ENCODE measurements at regions not wholly inside any gene's neighbourhood (a gene's known extent, or its start where the extent isn't known, plus 50 kb on each side); places are given as distances from the start of the nearest gene placed in this dataset.

DNA sequence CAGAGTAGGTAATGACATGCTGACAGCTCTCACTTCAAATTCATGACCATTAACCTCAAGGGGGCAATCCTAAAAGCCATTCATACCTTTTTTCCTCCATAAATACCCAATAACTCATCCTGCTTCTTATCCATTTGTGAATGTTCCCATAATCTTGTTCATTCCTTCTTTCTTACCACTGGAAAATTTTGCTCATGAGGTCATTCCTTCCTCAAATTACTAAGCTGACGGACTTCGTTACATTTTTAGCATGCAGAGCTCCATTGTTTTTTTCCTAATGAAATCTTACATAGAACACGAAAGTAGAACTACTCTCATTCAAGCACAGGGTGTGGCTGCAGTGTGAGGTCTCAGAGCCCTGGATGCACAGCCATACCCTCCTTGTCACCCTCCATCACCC lies 276.5 kb upstream of the DPYD start:
- Mint-ChIP-seq H3K27ac (no peak overlapping the region), H3K4me3 (no peak overlapping the region), H3K9me3 (no peaks in the 10 kb centered on the region), H3K4me1 (ENCODE audit: low read depth) (no peaks in the 10 kb centered on the region), H3K27me3 (no peaks in the 10 kb centered on the region), H3K36me3 (ENCODE audit: low read depth) (no peaks in the 10 kb centered on the region)

DNA sequence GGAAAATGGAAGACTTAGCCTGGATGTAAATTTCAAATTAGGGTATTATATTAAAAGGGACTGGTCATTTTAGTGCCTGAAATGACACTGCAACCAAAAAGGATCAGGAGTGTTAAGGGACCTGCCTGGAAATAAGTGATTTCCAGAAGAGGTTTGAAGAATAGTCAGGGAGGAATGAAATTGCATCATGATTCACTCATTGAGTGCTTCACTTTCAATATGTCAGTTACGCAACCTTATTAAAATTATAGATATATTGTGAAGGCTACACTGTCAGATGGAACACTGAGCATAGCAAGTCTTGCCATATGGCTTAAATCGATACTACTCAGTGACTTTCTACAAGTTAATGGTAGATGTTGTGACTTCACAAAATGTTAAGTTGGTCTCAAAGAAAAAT lies 275.2 kb upstream of the DPYD start:
- H3K4me3 Mint-ChIP-seq, result no peak overlapping the region
- H3K4me1 Mint-ChIP-seq (ENCODE audit: low read depth), result no peaks in the 10 kb centered on the region
- H3K36me3 Mint-ChIP-seq (ENCODE audit: low read depth), result no peaks in the 10 kb centered on the region
- no peak overlapping the region for H3K27ac Mint-ChIP-seq
- H3K9me3 Mint-ChIP-seq, result no peaks in the 10 kb centered on the region
- H3K27me3 Mint-ChIP-seq, result no peaks in the 10 kb centered on the region

DNA sequence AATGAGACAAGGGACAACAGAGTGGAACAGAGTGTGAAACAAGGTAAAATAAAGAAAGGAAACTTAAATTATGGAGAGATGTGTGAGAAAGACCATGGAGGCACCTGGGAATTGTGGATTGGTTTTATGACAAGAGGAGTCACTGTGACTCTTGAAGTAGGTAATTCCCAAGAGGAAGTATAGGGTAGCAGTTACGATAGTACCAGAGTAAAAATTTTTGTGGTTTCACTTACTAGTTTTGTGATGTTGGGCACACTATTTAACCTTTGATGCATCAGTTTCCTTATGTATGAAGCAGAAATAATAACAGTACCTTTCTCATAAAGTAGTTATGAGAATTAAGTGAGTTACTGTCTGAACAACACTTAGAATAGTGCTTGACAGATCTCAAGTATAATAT lies 267.9 kb upstream of the DPYD start:
- Mint-ChIP-seq H3K27ac (no peak overlapping the region), H3K4me3 (no peak overlapping the region), H3K36me3 (ENCODE audit: low read depth) (no peaks in the 10 kb centered on the region), H3K27me3 (no peaks in the 10 kb centered on the region), H3K9me3 (no peaks in the 10 kb centered on the region), H3K4me1 (ENCODE audit: low read depth) (no peaks in the 10 kb centered on the region)

DNA sequence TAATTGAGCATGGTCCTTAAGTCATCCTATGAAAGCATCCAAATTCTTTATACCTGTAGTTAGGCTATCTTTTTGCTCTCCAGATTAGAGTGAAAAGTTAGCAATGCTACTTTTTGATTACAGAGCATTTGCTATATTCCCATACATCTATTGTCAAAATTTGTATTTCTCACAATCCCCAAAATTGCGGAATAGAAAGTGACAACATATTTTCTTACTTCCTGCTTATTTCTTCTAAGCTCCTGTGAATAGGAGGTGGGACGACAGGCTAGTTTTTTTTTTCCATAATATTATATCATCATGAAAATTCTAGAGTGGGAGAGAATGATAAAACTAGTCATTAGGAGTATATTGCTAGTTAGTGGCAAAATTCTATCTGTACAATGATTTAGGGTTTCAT lies 264.0 kb upstream of the DPYD start:
- Mint-ChIP-seq H3K9me3 (no peaks in the 10 kb centered on the region), H3K4me3 (no peak overlapping the region), H3K36me3 (ENCODE audit: low read depth) (no peaks in the 10 kb centered on the region), H3K4me1 (ENCODE audit: low read depth) (no peaks in the 10 kb centered on the region), H3K27ac (no peak overlapping the region), H3K27me3 (no peaks in the 10 kb centered on the region)

DNA sequence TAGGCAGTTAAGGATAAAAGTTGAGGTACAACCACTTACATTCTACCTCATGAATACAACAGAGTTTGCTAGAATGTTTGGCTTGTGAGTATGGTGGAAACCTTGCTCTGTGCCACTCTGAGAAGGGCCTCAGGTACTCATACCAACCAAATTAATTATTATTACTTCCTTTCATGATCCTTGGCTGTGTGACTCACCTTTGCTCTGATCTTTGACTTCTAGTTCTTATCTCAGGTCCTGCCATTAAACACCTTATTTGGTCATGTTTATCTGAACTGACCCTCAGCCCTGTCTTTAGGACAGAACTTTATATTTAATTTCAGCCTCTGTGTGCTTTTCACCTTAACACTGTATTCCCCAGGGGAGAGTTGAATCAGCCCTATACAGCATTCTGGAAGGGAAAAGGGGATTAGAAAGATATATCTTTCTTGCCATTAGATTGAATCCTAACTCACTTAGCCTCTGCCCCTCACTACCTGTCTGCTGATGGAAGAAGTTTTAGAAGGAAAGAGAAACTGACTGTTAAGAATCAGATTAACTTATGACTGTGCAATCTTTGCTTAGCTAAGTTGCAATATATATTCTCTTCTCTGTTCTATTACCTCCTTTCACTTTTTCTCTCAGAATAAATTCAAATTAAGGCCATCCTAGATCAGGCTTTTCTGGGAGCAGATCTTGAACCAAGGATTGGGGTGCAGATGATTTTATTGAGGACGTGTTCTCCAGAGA lies 260.4 kb upstream of the DPYD start:
- no peaks in the 10 kb centered on the region for H3K9me3 Mint-ChIP-seq
- no peaks in the 10 kb centered on the region for H3K27me3 Mint-ChIP-seq
- H3K4me3 Mint-ChIP-seq, result no peak overlapping the region
- H3K36me3 Mint-ChIP-seq (ENCODE audit: low read depth), result no peaks in the 10 kb centered on the region
- no peaks in the 10 kb centered on the region for H3K4me1 Mint-ChIP-seq (ENCODE audit: low read depth)
- no peak overlapping the region for H3K27ac Mint-ChIP-seq

DNA sequence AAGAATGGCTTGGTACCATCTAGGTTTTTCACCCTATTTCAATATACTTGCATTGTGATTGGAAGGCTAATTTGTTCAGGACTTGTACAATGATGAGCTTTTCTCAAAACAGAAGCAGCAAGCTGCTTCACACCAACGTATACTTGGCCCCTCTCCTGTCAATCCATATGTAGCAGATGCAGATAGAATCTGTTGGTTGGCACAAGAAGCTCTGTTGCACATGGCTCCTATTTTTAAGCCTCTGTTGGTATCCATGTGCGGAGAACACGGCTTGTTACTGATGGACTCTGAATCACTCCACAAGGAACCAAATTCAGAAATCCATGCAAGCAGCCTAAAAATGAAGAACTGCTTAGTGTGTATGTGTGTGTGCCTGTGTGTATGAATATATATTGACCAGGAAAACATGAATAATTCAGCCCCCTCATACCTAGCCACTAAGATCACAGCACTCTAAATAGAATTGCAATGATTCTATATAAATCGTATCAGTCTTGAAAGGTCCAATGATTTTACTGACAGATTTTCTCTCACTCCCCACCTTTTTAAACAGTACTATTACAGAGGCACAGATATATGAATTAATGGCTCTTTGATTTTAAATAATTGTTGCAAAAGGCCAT lies 258.4 kb upstream of the DPYD start:
- no peaks in the 10 kb centered on the region for H3K4me1 Mint-ChIP-seq (ENCODE audit: low read depth)
- no peaks in the 10 kb centered on the region for H3K27me3 Mint-ChIP-seq
- H3K4me3 Mint-ChIP-seq, result no peak overlapping the region
- H3K27ac Mint-ChIP-seq, result no peak overlapping the region
- no peaks in the 10 kb centered on the region for H3K9me3 Mint-ChIP-seq
- no peaks in the 10 kb centered on the region for H3K36me3 Mint-ChIP-seq (ENCODE audit: low read depth)

DNA sequence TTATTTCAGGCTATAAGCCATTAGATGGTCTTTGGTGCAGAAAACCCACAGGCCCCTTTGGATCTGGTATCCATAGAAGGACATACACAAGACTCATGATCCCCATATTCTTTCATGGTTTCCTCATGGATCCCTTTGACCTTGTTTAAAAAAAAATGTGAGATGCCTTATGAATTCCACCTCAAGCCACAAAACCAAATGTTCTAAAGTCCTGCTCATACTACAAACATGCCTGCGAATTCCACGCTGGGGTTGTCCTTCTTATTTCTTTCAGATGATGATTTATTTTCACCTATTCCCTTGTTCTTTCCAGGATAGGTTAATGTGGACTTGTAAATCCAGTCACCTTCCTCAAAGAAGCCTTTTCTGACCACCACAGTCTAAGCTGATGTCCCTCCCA lies 256.9 kb upstream of the DPYD start:
- Mint-ChIP-seq H3K9me3 (no peaks in the 10 kb centered on the region), H3K4me1 (ENCODE audit: low read depth) (no peaks in the 10 kb centered on the region), H3K27me3 (no peaks in the 10 kb centered on the region), H3K36me3 (ENCODE audit: low read depth) (no peaks in the 10 kb centered on the region), H3K4me3 (no peak overlapping the region), H3K27ac (no peak overlapping the region)

DNA sequence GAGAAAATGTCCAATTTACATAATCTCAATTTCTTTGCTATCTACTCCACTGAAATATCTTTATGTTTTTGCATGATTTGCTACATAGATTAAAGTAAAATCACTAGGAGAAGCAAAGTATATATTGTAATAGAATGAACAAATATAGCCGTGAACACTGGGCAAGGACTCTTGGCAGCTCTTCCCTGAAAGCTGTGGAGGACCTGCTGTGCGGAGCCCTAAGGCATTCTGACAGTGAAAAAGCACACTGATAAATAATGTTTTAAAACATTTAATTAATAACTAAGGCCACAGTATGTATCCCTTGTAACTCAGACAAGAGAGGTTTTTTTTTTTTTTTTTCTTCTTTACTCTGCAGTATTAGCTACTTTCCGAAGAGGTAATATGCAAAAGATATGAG lies 256.1 kb upstream of the DPYD start:
- no peak overlapping the region for H3K4me3 Mint-ChIP-seq
- H3K36me3 Mint-ChIP-seq (ENCODE audit: low read depth), result no peaks in the 10 kb centered on the region
- H3K27me3 Mint-ChIP-seq, result no peaks in the 10 kb centered on the region
- no peak overlapping the region for H3K27ac Mint-ChIP-seq
- no peaks in the 10 kb centered on the region for H3K4me1 Mint-ChIP-seq (ENCODE audit: low read depth)
- H3K9me3 Mint-ChIP-seq, result no peaks in the 10 kb centered on the region

DNA sequence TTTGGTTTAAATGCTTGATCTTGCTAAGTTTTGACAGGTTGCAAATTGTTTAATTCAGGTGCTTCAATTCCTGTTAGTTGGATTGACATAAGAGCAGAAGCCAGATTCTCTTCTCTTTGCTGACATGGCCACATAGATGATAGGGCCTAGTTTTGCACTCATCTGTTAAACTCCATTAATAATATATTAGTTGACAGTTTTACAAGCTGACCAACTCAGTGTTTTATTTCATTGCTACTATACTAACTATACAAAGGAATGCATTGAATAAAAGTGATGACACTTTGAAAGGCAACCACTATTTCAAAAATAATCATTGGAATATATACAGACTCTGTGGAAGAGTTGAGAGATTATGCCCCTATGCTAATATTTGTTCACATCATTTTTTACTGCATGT lies 255.6 kb upstream of the DPYD start:
- no peaks in the 10 kb centered on the region for H3K36me3 Mint-ChIP-seq (ENCODE audit: low read depth)
- no peaks in the 10 kb centered on the region for H3K27me3 Mint-ChIP-seq
- no peak overlapping the region for H3K4me3 Mint-ChIP-seq
- no peak overlapping the region for H3K27ac Mint-ChIP-seq
- no peaks in the 10 kb centered on the region for H3K4me1 Mint-ChIP-seq (ENCODE audit: low read depth)
- no peaks in the 10 kb centered on the region for H3K9me3 Mint-ChIP-seq

DNA sequence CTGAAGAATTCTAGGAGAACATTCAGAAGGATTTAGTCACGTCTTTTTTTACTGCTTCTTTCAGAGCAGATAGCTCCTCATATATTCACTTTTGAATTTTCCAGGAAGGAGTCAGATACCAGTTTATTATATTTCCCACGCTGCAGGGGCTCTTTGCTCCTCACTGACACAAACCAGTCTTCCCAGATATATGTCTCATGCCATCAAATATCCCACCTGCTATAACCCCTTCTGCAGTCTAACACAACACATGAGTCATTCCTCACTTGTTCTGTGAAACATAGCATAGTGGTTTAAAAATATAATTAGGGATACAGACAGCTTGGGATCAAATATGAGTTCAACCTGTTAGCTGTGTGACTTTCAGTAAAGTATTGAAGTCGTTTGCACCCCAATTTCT lies 251.7 kb upstream of the DPYD start:
- Mint-ChIP-seq H3K4me3 (no peak overlapping the region), H3K36me3 (ENCODE audit: low read depth) (no peaks in the 10 kb centered on the region), H3K4me1 (ENCODE audit: low read depth) (no peaks in the 10 kb centered on the region), H3K9me3 (no peaks in the 10 kb centered on the region), H3K27me3 (no peaks in the 10 kb centered on the region), H3K27ac (no peak overlapping the region)

DNA sequence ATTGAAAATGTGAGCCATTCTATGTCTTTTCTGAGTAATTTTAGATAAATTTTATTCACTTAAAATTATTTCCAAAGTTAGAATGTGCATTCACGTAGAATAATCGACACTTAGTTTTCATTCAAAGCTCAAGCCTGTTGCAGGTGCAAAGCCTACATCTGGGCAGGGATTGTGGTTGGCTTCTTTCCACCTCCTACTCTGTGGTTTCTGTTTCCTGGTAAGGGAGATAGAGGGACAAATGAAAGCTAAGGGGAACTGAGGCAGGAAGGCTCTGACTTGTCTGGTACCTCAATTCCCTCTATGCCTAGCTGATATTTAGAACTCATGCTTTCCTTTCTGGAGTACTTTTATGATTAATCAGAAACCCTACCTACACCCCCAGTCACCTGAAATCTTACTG lies 251.2 kb upstream of the DPYD start:
- Mint-ChIP-seq H3K9me3 (no peaks in the 10 kb centered on the region), H3K4me1 (ENCODE audit: low read depth) (no peaks in the 10 kb centered on the region), H3K27ac (no peak overlapping the region), H3K36me3 (ENCODE audit: low read depth) (no peaks in the 10 kb centered on the region), H3K4me3 (no peak overlapping the region), H3K27me3 (no peaks in the 10 kb centered on the region)

DNA sequence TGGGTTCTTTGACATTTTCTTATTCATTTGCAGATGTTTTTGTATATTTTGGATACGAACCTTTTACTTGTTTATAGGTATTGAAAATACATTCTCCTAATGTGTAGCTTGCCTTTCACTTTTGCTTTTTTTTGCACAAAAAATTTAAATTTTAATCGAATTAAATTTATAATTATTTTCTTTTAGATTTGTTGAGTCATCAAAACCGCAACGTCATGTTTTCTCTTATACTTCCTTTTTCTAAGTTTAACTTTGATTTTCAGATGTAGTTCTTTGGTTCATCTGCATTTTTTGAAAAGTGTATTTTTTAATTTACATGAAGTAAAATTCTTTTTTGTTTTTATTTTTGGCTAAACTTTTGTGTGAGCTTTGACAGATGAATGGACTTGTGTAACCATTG lies 243.7 kb upstream of the DPYD start:
- no peaks in the 10 kb centered on the region for H3K4me1 Mint-ChIP-seq (ENCODE audit: low read depth)
- H3K9me3 Mint-ChIP-seq, result no peaks in the 10 kb centered on the region
- no peaks in the 10 kb centered on the region for H3K27me3 Mint-ChIP-seq
- no peak overlapping the region for H3K27ac Mint-ChIP-seq
- H3K36me3 Mint-ChIP-seq (ENCODE audit: low read depth), result no peaks in the 10 kb centered on the region
- no peak overlapping the region for H3K4me3 Mint-ChIP-seq

DNA sequence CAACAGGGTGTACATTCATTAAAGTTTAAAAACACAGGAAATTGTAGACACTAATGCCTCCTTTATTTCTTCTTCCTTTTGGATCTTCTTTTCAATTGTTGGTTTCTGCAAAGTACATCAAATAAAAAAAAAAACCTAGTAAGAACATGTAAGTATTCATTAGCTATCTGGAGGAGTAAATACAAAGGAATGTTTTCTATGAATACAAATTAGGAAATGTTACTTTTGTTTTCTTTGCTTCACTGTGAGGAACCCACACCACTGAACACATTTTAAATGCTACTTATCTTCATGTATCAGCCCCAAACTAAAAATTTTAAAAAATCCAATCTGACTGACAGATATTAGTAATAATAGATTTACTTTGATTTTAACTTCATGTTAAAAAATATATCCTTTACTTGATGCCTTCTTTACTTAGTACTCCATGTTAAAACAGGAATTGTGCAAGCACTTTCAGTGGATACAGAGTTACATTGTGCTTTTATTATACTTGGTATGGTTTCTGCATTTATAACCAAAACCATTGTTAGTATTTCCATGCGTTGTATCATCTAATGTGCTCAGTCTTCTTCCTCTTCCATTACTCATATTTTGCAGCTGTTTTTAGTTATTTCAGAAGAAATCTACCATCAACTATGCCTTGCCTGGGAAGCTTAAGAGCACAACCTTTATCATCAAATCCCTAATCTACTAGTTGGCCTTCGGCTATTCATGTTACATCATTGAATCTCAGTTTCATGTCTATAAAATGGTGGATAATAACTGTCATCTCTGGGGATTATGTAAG lies 236.9 kb upstream of the DPYD start:
- H3K27ac Mint-ChIP-seq, result no peak overlapping the region
- no peaks in the 10 kb centered on the region for H3K36me3 Mint-ChIP-seq (ENCODE audit: low read depth)
- no peak overlapping the region for H3K4me3 Mint-ChIP-seq
- H3K9me3 Mint-ChIP-seq, result no peaks in the 10 kb centered on the region
- H3K4me1 Mint-ChIP-seq (ENCODE audit: low read depth), result no peaks in the 10 kb centered on the region
- no peaks in the 10 kb centered on the region for H3K27me3 Mint-ChIP-seq

DNA sequence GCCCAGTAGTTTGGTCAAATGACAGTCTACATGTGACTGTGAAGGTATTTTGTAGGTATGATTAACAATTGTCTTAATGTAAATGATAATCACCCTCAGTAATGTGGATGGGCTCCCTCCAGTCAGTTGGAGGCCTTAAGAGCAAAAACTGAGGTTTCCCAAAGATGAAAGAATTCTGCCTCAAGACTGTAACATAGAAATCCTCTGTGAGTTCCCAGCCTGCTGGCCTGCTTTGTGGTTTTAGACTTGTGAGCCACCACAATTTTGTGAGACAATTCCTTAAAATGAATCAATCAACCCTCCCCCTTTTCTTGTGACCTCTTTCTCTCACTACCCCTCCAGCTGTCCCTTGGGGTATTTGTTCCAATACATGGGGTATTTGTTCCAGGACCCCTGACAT lies 226.4 kb upstream of the DPYD start:
- Mint-ChIP-seq H3K27me3 (no peaks in the 10 kb centered on the region), H3K4me3 (no peak overlapping the region), H3K27ac (no peak overlapping the region), H3K9me3 (peaks cover 26% of the 10 kb centered on the region), H3K4me1 (ENCODE audit: low read depth) (no peaks in the 10 kb centered on the region), H3K36me3 (ENCODE audit: low read depth) (no peaks in the 10 kb centered on the region)

DNA sequence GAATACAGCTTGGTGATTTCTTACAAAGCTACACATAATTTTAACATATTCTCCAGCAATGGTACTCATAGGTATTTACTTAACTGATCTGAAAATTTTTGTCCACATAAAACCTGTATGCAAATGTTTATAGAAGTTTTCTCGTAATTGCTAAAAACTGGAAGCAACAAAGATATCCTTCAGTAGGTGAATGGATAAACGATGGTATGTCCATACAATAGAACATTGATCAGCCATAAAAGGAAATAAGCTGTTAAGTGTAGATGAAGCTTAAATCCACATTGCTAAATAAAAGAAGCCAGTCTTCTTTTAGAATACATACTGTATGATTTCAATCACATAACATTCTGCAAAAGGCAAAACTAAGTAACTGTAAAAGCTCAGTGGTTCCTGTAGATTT lies 224.8 kb upstream of the DPYD start:
- Mint-ChIP-seq H3K4me3 (no peak overlapping the region), H3K36me3 (ENCODE audit: low read depth) (no peaks in the 10 kb centered on the region), H3K4me1 (ENCODE audit: low read depth) (no peaks in the 10 kb centered on the region), H3K27ac (no peak overlapping the region), H3K9me3 (peaks cover 12% of the 10 kb centered on the region), H3K27me3 (no peaks in the 10 kb centered on the region)
